Suprapubic skin (tissue), 4 donors: ENCODE measurements at regions not wholly inside any gene's neighbourhood (a gene's known extent, or its start where the extent isn't known, plus 50 kb on each side); places are given as distances from the start of the nearest gene placed in this dataset.

Experiments
- CTCF ChIP-seq, 2 donors: fragments of 200-600 bp in 1 of 2; fragments of 450-650 bp in 1 of 2; sonication (generic) in 1 of 2; IDR thresholded peaks; one replicate each; pipeline ENCODE4 v1.5.1; 2016 to 2019; ENCODE audit warnings: antibody characterized with exemption in 2 of 2, mild to moderate bottlenecking in 1 of 2, moderate library complexity in 1 of 2
- EP300 ChIP-seq: sonication (generic); formaldehyde crosslinking; IDR thresholded peaks from one replicate; pipeline ENCODE4 v1.6.1; 2017; ENCODE audit warnings: antibody characterized with exemption
- POLR2AphosphoS5 ChIP-seq, 3 donors: sonication (generic); formaldehyde crosslinking; IDR thresholded peaks; one replicate each; pipeline ENCODE4 v1.6.1; 2017; ENCODE audit warnings: antibody characterized with exemption in 3 of 3

DNA sequence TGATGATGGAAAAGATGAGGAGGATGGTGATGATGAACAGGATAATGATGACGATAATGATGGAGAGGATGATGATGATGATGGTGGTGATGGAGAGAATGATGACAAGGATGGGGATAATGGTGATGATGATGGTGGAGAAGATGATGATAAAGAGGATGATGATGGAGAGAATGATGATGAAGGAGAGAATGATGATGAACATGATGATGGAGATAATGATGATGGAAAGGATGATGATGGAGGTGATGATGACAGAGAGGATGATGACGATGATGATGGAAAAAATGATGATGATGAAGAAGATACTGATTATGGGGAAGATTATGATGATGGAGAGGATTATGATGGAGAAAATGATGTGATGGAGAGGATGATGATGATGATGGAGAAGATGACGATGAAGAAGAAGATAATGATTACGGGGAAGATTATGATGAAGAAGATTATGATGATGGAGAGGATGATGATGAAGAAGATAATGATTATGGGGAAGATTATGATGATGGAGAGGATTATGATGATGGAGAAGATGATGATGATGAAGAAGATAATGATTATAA lies 204.1 kb downstream of the MATN1 start:
- TF ChIP-seq CTCF (IDR thresholded peaks at IDR 0.05) (no peak), POLR2AphosphoS5 (IDR thresholded peaks at IDR 0.05) (no peak), EP300 (no peak)
